AG04449 (cell line): ENCODE measurements at regions not wholly inside any gene's neighbourhood (a gene's known extent, or its start where the extent isn't known, plus 50 kb on each side); places are given as distances from the start of the nearest gene placed in this dataset.

Experiments
- CTCF ChIA-PET: fragments of 350-600 bp; formaldehyde crosslinking; extraction: SDS; loops from one replicate; lab custom pipeline; 2021; ENCODE audit warnings: antibody characterized with exemption; lab: Yijun Ruan, JAX
- POLR2A ChIA-PET: fragments of 400-600, 350-600 bp; formaldehyde crosslinking; extraction: SDS; loops from one replicate; lab custom pipeline; 2020; ENCODE audit warnings: antibody characterized with exemption, inconsistent platforms; lab: Yijun Ruan, JAX
- DNase-seq: peaks from one replicate; pipeline ENCODE4 v3.0.0-alpha.2; 2010; ENCODE audit warnings: low read depth, low spot score
- H3K4me3 ChIP-seq: 2 replicates; pipeline ENCODE4 v1.5.1; 2011; ENCODE audit warnings: low read depth, mild to moderate bottlenecking, control low read depth, low read length
- CTCF ChIP-seq: IDR thresholded peaks from one replicate; pipeline ENCODE4 v1.5.1; 2011; ENCODE audit warnings: mild to moderate bottlenecking, moderate library complexity, low read length, control low read depth, inconsistent platforms; ENCODE audit not compliant: insufficient read depth; ENCODE audit errors: missing control alignments

DNA sequence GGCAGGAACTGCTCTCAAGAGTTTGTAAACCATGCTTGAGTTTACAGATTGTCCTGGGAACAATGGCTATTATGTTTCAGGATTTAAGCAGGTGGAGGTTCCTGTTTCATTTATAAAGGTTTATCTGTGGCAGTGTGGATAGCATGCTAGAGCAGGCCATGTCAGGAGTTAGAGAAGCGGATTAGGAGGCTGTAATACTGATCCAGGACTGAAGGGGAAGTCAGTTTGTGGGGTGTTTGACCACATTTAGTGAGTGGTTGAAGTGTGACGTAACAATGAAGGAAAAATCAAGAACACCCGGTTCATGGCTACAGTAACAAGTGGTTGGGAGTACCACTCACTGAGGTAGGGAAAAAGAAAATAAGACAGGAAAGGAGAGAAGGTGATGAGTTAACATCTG is 299.0 kb downstream of the TLR4 start:
- DNase-seq, result no peak
- no peak overlapping the region for H3K4me3 ChIP-seq
- CTCF ChIA-PET, result no interaction called here
- TF ChIP-seq CTCF, result no peak
- POLR2A ChIA-PET, result no interaction called here

DNA sequence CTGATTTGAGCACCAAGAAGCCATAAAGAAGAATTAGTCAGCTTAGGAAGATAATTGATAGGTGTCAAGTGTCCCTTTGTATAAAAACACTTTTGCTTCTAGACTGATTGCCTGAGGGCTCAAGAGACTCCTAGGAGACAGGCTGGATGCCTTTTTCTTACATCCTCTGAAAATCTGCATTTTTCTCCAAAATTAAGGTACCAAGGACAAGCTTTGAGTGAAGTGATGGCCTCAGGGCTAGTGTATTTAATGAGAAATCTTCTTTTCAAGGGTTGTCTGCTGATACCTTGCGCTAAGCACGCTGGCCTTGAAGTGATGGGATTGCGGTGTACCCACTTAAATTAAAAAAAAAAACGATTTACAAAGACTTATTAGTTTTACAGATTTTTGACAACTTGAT is 304.0 kb downstream of the TLR4 start:
- TF ChIP-seq CTCF, result no peak
- ChIA-PET POLR2A (no interaction called here), CTCF (no interaction called here)

DNA sequence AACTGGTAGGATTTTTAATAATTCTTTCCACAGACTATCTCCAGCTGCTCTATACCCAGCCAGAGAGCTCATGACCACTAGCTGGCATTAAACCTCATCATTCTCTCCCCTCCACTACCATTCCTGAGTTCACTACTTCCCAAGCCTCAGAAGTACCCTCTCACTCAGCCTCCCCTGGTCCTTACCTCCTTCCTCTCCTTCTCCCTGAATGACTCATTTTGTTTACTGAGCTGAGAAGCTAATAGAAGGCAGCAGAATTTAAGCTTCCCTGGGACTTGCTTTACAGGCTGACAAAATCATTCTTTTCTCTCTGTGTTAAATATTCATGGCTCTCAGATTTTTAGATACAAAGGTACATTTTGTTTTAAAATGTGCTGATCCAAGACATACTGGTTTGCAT is 305.4 kb downstream of the TLR4 start:
- no peak for DNase-seq
- no peak for TF ChIP-seq CTCF
- H3K4me3 ChIP-seq, result no peak overlapping the region
- ChIA-PET CTCF (no interaction called here), POLR2A (no interaction called here)

More for the DNA sequence above, 304.0 kb downstream of the TLR4 start:
- no peak overlapping the region for H3K4me3 ChIP-seq
- no peak for DNase-seq

- ChIA-PET CTCF (no interaction called here), POLR2A (no interaction called here)
- no peak for TF ChIP-seq CTCF
- no peak for DNase-seq
- no peak overlapping the region for H3K4me3 ChIP-seq
Measured at GRCh38 chr9:118017607-118018122, 313.5 kb downstream of the TLR4 start.

- no peak for TF ChIP-seq CTCF
- POLR2A ChIA-PET, result no interaction called here
- no peak overlapping the region for H3K4me3 ChIP-seq
- CTCF ChIA-PET, result no interaction called here
- no peak for DNase-seq
Measured at GRCh38 chr9:118023644-118024043, 319.4 kb downstream of the TLR4 start.

GRCh38 chr9:118028225-118028624 is 324.0 kb downstream of the TLR4 start:
- H3K4me3 ChIP-seq, result no peak overlapping the region
- TF ChIP-seq CTCF, result no peak
- ChIA-PET POLR2A (no interaction called here), CTCF (no interaction called here)
- no peak for DNase-seq
